HG03575 (cell line): ENCODE measurements at regions not wholly inside any gene's neighbourhood (a gene's known extent, or its start where the extent isn't known, plus 50 kb on each side); places are given as distances from the start of the nearest gene placed in this dataset.

Source experiments
- ATAC-seq: cut with Tn5 transposase; IDR thresholded peaks from one replicate; pipeline ENCODE4 v1.9.1; 2021; ENCODE audit not compliant: unreplicated experiment, insufficient number of reproducible peaks, low FRiP score; ENCODE audit errors: extremely low read depth

- ATAC-seq = no peak
These were observed 89.9 kb upstream of the GLIS3 start for GRCh38 chr9:4389755-4390154.

- no peak for ATAC-seq
These were observed 89.1 kb upstream of the GLIS3 start for GRCh38 chr9:4389003-4389402.

GRCh38 chr9:4386819-4387218 is 87.0 kb upstream of the GLIS3 start:
- ATAC-seq = no peak

- ATAC-seq = no peak
These were observed 84.9 kb upstream of the GLIS3 start for GRCh38 chr9:4384750-4385149.

GRCh38 chr9:4382722-4383317 is 83.0 kb upstream of the GLIS3 start:
- no peak for ATAC-seq

- ATAC-seq = no peak
These were observed 81.9 kb upstream of the GLIS3 start for GRCh38 chr9:4381744-4382143.

GRCh38 chr9:4380406-4380805 is 80.5 kb upstream of the GLIS3 start:
- no peak for ATAC-seq

GRCh38 chr9:4375424-4376200 is 75.7 kb upstream of the GLIS3 start:
- no peak for ATAC-seq

GRCh38 chr9:4371108-4371507 is 71.2 kb upstream of the GLIS3 start:
- ATAC-seq = no peak

GRCh38 chr9:4370501-4370900 is 70.6 kb upstream of the GLIS3 start:
- no peak for ATAC-seq

- ATAC-seq = no peak
These were observed 66.9 kb upstream of the GLIS3 start for GRCh38 chr9:4366591-4367330.

- no peak for ATAC-seq
These were observed 65.2 kb upstream of the GLIS3 start for GRCh38 chr9:4365055-4365454.

- ATAC-seq = no peak
These were observed 62.4 kb upstream of the GLIS3 start for GRCh38 chr9:4362281-4362680.

GRCh38 chr9:4359016-4359415 is 59.1 kb upstream of the GLIS3 start:
- no peak for ATAC-seq

GRCh38 chr9:4357929-4358328 is 58.1 kb upstream of the GLIS3 start:
- ATAC-seq = no peak

GRCh38 chr9:4356306-4356705 is 56.4 kb upstream of the GLIS3 start:
- ATAC-seq = no peak

GRCh38 chr9:4353236-4353635 is 53.4 kb upstream of the GLIS3 start:
- ATAC-seq = no peak

GRCh38 chr9:4349816-4350418 is 50.0 kb upstream of the GLIS3 start:
- no peak for ATAC-seq
